ENCODE measurements at regions not wholly inside any gene's neighbourhood (a gene's known extent, or its start where the extent isn't known, plus 50 kb on each side); places are given as distances from the start of the nearest gene placed in this dataset.

DNA sequence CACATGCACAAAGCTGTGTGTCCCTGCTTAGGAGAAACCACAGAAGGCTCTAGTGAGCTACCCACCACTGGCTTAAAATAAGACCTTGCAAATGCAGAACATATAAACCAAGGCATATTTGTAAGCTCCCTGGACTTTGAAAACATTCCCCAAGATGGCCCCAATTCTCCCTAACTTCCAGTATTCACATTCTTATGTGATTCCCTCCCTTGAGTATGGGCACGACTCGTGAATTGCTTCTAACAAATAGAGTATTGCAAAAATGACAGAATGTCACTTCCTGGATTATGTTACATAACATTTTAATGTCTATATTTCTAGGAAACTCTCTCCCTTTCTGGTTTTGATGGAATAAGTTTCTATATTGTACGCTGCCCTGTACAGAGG, 131.8 kb upstream of the MCTP2 start:
- no peak for DNase-seq (ENCODE audit: low read depth)

- DNase-seq (ENCODE audit: low read depth), result no peak
Measured at GRCh38 chr15:94098921-94099573, 132.3 kb upstream of the MCTP2 start.

GRCh38 chr15:94097552-94097951, 133.8 kb upstream of the MCTP2 start:
- DNase-seq (ENCODE audit: low read depth), result no peak

DNA sequence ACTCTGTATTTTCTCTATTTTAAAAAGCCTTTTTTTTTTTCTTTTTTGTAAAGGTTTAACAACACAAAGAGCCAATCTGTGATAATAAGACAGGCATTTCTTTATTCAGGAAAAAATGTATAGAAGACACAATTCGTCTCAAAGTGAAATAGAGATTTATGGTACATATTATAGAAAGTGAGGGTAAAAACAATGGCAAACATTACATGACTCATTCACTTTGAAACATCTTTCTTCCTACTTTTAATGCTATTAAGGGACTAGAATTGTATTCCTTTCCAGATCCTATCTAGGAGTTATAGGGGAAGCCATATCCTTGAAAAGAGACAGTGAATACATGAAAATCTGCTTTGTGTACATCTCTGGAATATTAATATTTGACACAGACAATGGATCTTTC, 137.1 kb upstream of the MCTP2 start:
- no peak for DNase-seq (ENCODE audit: low read depth)

GRCh38 chr15:94086341-94086740, 145.0 kb upstream of the MCTP2 start:
- no peak for DNase-seq (ENCODE audit: low read depth)

DNA sequence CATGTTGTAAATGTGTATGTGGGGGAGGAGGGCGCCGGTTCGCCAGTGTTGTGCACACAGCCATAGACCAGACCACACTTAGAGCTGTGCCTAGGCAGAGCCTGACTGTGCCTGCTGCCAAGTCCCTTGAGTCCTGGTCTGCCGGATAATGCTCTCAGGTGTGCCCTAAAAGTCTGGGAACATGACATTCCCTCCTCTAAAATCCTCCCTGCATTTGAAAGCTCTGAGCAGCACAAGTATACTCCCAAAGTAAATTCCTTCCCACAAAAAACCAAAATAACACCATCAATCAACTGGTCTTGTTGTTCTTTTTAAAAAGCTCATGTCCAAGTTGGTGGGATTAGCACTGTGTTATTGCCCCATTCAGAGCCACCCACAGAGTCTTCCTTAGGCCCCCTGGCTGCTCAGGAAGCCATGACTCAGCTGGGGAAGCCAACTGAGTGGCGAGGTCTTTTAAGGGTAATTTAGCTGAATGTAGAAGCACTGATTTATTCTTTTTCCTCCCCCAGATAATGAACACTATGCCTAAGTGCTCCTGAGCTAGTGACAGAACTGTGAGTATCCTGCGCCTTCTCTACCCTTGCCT, 147.8 kb upstream of the MCTP2 start:
- DNase-seq (ENCODE audit: low read depth), result no peak

DNA sequence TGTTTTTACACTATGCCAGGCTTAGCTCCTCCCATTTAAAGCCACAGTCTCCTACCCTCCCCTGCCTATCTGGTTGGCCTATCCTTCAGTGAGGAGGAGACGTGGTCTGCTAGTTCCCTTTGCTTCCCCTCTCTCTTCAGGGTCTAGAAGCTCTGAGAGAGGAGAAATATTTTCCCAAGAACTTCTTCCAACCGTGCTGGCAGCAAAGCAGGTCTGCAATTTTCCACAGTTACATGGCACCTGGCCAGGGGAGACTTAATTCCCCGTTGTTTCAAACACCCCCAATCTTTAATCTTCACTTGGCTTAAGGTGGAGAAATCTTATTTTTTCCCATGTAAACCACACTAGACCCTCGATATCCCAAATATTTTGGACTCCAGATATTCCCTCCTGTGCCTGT, 149.5 kb upstream of the MCTP2 start:
- DNase-seq (ENCODE audit: low read depth), result no peak

DNA sequence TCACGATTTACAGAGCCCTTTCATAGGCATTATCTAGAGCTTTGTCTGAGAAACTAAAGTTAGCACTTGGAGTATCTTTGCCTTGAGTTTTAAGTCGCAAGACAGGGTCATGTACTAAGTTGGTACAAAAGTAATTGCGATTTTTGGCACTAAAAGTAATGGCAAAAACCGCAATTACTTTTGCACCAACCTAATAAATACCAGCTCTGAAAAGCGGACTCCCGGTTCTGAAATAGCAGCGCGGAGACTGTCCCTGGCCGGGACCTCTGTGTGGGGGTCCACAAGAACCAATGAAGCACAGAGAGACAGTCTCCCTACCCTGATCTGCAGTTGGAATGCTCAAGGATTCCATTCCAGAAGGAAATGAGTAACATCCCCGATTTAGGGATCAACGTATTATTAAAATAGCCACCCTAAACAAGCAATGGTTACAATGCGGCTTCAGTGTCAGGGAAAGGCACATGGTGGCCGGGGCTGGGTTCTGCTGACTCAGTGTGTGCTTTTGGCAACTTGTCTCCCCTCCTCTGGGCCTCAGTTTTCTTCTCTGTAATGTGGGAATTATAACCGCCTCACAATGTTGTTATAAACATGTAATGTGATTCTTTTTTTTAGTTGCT, 150.3 kb upstream of the MCTP2 start:
- DNase-seq (ENCODE audit: low read depth), result no peak

- no peak for DNase-seq (ENCODE audit: low read depth)
Measured at GRCh38 chr15:94080416-94080815, 150.9 kb upstream of the MCTP2 start.

DNA sequence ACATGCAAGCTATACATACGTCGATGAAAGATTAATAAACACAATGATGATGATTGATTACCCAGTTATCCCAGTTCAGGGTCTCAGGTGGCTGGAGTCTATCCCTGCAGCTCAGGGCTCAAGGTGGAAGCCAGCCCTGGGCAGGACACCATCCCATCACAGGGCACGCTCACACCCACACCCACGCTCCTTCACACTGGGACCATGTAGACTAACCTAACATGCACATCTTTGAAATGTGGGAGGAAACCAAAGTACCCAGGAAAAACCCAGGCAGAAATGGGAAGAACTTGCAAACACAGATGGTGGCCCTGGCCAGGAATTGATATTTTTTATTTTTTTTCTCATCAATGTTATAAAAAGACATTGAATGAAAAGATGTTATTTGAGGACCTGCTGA, 151.4 kb upstream of the MCTP2 start:
- no peak for DNase-seq (ENCODE audit: low read depth)

GRCh38 chr15:94079459-94079858, 151.9 kb upstream of the MCTP2 start:
- DNase-seq (ENCODE audit: low read depth), result no peak

DNA sequence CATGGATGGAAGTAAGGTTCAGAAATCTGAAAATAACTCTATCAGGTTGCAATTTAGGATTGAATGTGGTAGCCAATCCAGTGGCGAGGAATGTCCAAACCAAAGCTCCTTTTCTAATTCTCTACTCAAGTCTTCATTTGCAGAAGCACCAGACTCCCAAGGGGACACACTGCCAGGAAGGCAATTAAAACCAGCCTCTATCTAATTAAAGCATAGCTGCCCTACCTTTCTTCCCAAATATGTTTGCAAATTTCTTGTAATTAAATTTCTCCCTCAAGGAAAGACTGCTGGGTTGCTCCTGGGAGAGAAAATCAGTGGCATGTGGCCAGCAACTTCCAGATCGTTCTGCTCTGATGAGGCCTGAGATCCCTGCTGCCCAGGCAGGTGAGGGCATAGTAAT, 153.4 kb upstream of the MCTP2 start:
- DNase-seq (ENCODE audit: low read depth), result no peak

DNA sequence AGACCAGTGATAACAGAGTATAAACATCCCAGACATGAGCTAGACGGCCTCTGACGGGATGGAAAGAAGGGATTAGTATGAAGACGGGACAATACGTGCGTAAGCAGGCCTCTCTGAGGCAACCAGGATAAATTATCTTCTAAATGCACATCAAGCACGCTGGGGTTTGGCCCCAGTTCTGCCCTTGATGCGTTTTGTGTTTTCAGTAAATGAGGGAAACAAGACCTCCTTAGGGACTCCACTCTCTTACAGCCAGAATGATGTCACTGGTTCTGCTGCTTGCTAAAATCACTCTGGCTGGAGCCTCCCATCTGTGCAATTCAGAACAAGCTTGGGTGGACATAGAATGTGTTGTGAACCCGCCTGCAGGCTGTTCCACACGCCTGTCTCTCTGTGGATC, 156.0 kb upstream of the MCTP2 start:
- DNase-seq (ENCODE audit: low read depth), result no peak

DNA sequence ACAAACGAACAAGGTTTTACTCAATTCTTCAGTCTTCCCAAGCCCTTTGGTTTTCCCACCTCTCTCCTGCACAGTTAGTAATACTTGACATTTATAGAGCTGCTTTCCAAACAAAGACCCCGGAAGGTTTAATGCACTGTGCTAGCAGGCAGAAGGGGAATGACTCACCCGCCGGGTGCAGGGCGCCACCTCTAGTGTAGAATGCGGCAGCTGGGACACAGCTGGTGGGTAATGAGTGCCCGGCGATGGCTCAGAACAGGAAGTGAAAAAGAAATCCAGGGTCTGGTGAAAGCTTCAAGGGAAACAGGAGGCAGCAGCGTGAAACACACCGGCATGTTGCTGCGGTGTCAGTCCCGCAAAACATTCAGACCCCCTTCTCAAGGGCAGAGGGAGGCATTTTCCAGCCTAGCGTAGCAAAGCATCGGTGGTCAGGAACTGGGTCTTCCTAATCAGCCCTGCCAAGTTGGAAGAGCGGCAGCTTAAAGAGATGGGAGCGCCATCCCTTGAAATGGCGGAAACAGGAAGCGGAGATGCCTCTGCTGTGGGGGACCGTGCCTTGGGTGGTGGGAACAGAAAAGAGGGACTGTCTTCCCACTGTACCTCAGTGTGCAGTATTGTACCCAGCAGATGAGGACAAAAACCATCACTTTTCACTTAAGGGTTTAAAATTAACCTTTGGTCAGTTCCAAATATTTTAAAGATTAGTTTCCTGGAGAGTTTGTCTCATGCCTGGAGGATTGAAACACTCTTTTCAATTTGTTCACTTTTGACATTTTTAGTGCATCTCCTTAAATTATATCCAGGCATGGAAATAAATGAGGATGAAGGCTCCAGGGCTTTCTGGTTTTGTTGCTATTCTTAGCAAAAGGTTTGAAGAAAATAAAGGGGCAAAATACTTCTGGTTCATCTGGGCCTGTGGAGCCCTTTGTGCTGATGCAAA, 160.7 kb upstream of the MCTP2 start:
- no peak for DNase-seq (ENCODE audit: low read depth)

DNA sequence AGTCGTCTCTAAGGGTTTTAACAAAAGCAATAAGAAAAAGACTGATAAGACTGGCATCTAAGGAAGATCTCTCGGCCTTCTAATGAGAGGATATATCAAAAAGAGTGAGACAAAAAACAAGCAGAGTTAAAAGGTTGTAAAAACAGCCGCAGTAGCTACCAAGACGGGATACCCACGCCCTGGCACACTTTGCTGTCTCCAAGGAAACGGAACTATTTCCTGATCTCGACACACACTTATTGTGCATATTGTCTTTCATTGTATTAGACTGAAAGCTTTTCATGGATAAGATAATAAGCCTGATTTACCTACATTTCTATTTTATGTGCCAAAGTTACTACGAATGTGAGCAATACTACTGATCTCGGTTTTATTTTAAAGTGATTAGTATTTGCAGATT, 161.5 kb upstream of the MCTP2 start:
- DNase-seq (ENCODE audit: low read depth), result no peak

DNA sequence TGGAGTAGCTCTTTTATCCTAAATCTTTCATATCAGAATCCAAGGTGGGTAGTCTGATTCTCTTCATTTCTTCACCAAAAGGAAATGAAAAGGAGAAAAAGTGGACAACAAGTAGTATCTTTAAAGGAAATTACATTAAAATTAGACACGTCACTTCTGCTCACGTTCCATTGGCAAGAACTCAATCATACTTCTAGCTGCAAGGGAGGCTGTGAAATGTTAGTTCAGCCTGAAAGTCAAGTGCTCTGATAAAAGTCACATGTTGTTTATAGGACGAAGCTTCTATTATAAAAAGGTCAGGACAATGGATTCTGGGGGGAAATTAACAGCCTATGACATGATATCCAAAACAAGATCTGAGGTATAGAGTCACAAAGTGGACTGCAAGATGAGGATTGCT, 164.6 kb upstream of the MCTP2 start:
- DNase-seq (ENCODE audit: low read depth), result no peak

GRCh38 chr15:94066046-94066445, 165.3 kb upstream of the MCTP2 start:
- DNase-seq (ENCODE audit: low read depth), result no peak

DNA sequence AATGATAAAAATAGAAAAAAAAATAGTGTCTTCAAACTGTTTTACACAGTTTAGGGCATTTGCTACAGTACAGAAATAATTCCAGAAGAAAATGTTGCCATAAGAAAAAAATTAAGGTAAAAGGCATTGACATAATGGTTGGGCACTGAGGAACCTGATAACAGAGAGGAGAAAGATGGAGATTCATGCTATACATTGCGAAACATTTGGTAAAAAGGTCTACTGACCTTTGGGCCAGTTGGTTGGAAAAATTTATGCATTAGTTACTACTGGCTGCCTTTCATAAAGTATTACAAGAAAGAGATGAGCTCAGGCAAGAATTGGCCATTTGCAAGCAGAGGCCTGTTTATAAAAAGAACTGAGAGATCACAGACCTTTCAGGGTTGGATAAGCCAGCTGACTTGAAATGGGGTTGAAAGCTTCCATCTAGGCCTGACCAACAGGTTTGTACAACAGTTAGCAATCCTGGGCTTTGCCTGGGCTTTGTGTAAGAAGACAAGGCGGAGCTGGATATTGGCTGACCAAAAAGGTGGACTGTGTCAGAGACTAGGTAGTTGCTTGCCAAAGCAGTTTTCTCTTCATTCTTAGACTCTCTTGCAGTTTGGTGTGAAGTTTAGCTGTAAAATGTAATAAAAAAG, 166.6 kb upstream of the MCTP2 start:
- DNase-seq (ENCODE audit: low read depth), result no peak

- DNase-seq (ENCODE audit: low read depth), result no peak
Measured at GRCh38 chr15:94061041-94061440, 170.3 kb upstream of the MCTP2 start.

DNA sequence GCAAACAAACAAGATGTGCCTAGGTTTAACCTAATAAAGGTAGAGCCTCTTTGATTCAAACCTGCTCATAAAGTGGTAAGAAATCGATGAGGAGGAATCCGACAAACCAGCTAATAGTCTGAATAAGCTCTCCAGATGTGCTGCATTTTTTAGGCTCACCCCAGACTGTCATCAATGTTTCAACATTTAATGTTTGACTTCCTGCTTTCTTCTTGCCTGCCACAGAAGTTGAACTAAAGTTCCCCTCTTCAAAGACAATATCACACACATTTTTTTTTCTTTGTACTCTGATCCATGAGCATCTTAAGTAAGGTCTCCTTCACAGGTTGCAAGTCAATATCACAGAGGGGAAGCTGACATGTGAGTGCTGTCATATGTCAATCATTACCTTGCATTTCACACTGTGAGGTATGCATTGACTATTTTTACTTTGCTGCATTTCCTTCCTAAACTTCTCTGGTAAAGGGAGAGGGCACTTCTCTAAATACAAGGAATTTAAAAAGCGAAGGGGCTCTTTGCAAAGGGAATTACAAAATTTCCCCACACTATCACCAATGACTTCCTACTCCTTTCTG, 172.3 kb upstream of the MCTP2 start:
- no peak for DNase-seq (ENCODE audit: low read depth)

GRCh38 chr15:94057305-94057704, 174.1 kb upstream of the MCTP2 start:
- DNase-seq (ENCODE audit: low read depth), result no peak

- no peak for DNase-seq (ENCODE audit: low read depth)
Measured at GRCh38 chr15:94056314-94056713, 175.0 kb upstream of the MCTP2 start.

All from CMK (cell line).